ENCODE measurements at regions not wholly inside any gene's neighbourhood (a gene's known extent, or its start where the extent isn't known, plus 50 kb on each side); places are given as distances from the start of the nearest gene placed in this dataset.
"Not testable (repeated sequence)": the region's sequence is repeated elsewhere in the genome, so short reads cannot be mapped to it uniquely, and the experiment has no call there.

DNA sequence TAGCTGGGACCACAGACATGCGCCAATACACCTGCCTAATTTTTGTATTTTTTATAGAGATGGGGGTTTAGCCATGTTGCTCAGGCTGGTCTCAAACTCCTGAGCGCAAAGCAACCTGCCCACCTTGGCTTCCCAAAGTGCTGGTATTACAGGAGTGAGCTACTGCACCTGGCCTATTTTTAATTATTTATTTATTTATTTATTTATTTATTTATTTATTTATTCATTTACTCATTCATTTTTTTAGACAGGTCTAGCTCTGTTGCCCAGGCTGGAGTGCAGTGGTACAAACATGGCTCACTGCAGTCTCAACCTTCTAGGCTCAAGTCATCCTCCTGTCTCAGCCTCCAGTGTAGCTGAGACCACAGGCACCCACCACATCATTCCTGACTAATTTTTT is 434.3 kb downstream of the DOK5 start:
- Histone ChIP-seq H3K27me3 (no peaks in the 10 kb centered on the region), H3K9me3 (no peaks in the 10 kb centered on the region), H3K36me3 (no peaks in the 10 kb centered on the region), H3K27ac (no peak overlapping the region), H3K4me1 (no peaks in the 10 kb centered on the region), H3K4me3 (no peak overlapping the region)
- TF ChIP-seq POLR2A (IDR thresholded peaks at IDR 0.05) (no peak), POLR2AphosphoS5 (IDR thresholded peaks at IDR 0.05; ENCODE audit: insufficient read depth in 1 of 2, low read depth in 1 of 2) (no peak)
- TF ChIP-seq, protein P1, sequence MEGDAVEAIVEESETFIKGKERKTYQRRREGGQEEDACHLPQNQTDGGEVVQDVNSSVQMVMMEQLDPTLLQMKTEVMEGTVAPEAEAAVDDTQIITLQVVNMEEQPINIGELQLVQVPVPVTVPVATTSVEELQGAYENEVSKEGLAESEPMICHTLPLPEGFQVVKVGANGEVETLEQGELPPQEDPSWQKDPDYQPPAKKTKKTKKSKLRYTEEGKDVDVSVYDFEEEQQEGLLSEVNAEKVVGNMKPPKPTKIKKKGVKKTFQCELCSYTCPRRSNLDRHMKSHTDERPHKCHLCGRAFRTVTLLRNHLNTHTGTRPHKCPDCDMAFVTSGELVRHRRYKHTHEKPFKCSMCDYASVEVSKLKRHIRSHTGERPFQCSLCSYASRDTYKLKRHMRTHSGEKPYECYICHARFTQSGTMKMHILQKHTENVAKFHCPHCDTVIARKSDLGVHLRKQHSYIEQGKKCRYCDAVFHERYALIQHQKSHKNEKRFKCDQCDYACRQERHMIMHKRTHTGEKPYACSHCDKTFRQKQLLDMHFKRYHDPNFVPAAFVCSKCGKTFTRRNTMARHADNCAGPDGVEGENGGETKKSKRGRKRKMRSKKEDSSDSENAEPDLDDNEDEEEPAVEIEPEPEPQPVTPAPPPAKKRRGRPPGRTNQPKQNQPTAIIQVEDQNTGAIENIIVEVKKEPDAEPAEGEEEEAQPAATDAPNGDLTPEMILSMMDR (IDR thresholded peaks at IDR 0.05) = no peak
- intact Hi-C loops (cut with DNase I) = no loop called here
- DNase-seq (ENCODE audit: extremely low spot score in 2 of 2) = no peak

DNA sequence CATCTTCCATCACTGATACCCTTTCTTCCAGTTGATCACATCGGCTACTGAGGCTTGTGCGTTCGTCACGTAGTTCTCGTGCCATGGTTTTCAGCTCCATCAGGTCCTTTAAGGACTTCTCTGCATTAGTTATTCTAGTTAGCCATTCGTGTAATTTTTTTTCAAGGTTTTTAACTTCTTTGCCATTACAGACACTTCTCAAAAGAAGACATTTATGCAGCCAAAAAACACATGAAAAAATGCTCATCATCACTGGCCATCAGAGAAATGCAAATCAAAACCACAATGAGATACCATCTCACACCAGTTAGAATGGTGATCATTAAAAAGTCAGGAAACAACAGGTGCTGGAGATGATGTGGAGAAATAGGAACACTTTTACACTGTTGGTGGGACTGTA is 430.7 kb downstream of the DOK5 start:
- H3K9me3 ChIP-seq = not testable (repeated sequence)

DNA sequence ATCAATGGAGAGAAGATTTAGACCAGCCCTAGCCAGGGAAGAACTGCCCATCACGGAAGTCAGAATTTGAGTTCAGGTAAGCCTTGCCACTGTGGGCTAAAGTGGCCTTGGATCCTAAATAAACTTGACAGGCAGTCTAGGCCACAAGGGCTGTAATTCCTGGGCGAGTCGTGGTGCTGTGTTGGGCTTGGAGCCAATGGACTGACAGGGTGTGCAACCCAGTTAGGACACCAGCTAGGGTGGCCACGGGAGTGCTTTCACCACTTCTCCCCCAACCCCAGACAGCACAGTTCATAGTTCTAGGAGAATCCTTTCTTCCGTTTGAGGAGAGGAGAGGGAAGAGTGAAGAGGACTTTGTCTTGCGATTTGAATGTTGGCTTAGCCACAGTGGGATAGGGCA is 422.4 kb downstream of the DOK5 start:
- Histone ChIP-seq H3K27me3 (no peaks in the 10 kb centered on the region), H3K4me1 (no peaks in the 10 kb centered on the region), H3K36me3 (no peaks in the 10 kb centered on the region), H3K27ac (no peak overlapping the region), H3K9me3 (no peaks in the 10 kb centered on the region), H3K4me3 (no peak overlapping the region)
- intact Hi-C loops (cut with DNase I) = no loop called here
- DNase-seq (ENCODE audit: extremely low spot score in 2 of 2) = no peak
- TF ChIP-seq, protein P1 (IDR thresholded peaks at IDR 0.05) = no peak
- TF ChIP-seq POLR2A (IDR thresholded peaks at IDR 0.05) = no peak
- no peak for TF ChIP-seq POLR2AphosphoS5 (IDR thresholded peaks at IDR 0.05; ENCODE audit: insufficient read depth in 1 of 2, low read depth in 1 of 2)

More for the DNA sequence above, 430.7 kb downstream of the DOK5 start:
- intact Hi-C loops (cut with DNase I); DNase-seq (ENCODE audit: extremely low spot score in 2 of 2); H3K4me3 ChIP-seq; H3K4me1 ChIP-seq; H3K27ac ChIP-seq; H3K36me3 ChIP-seq; H3K27me3 ChIP-seq: not testable (repeated sequence)

DNA sequence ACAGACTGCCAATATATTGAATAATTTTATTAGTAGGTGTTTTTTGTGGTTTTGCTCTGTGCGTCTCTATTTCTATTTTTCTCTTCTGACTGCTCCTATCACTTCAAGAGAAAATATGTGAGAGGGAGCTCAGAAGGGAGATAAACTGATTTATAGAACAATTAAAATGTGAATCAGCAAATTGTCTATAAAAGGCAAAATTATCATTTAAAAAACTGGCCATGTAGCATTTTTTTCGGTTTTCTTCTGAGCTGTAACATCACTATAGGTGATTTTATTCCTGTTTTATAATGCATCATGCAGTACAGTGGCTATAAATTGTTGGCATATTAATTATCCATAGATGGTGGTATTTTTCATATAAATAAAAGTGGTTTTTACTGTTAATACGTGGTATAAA is 416.5 kb downstream of the DOK5 start:
- H3K27ac ChIP-seq = no peak overlapping the region
- TF ChIP-seq POLR2A (IDR thresholded peaks at IDR 0.05) (no peak), POLR2AphosphoS5 (IDR thresholded peaks at IDR 0.05; ENCODE audit: insufficient read depth in 1 of 2, low read depth in 1 of 2) (no peak)
- TF ChIP-seq, protein P1 (IDR thresholded peaks at IDR 0.05) = no peak
- H3K27me3 ChIP-seq = no peaks in the 10 kb centered on the region

DNA sequence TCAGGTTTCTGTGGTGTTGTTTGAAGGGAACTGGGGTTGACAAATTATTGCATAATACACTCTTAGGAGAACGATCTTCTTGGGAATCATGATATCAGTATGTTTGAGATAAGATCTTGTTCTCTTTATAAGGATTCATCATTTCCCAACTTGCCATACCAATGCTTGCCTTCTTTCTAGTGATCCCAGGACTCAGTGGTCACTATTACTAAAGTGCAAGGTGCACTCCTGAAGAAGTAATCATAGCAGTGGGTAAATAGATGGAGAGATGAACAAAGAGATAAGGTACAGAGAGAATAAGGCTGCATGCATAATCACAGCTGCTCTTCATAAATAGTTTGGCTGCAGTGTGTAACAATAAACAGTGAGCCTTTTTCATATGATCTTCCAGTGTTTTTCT is 404.0 kb downstream of the DOK5 start:
- no peaks in the 10 kb centered on the region for H3K4me1 ChIP-seq
- no peak overlapping the region for H3K27ac ChIP-seq
- no peaks in the 10 kb centered on the region for H3K36me3 ChIP-seq
- intact Hi-C loops (cut with DNase I) = no loop called here
- TF ChIP-seq POLR2A (IDR thresholded peaks at IDR 0.05) = no peak
- TF ChIP-seq, protein P1 (IDR thresholded peaks at IDR 0.05) = no peak
- no peak for TF ChIP-seq POLR2AphosphoS5 (IDR thresholded peaks at IDR 0.05; ENCODE audit: insufficient read depth in 1 of 2, low read depth in 1 of 2)
- H3K4me3 ChIP-seq = no peak overlapping the region
- H3K27me3 ChIP-seq = no peaks in the 10 kb centered on the region
- H3K9me3 ChIP-seq = no peaks in the 10 kb centered on the region
- no peak for DNase-seq (ENCODE audit: extremely low spot score in 2 of 2)

More for the DNA sequence above, 416.5 kb downstream of the DOK5 start:
- no peaks in the 10 kb centered on the region for H3K36me3 ChIP-seq
- no peak for DNase-seq (ENCODE audit: extremely low spot score in 2 of 2)
- H3K9me3 ChIP-seq = no peaks in the 10 kb centered on the region
- intact Hi-C loops (cut with DNase I) = no loop called here
- H3K4me3 ChIP-seq = no peak overlapping the region
- no peaks in the 10 kb centered on the region for H3K4me1 ChIP-seq

DNA sequence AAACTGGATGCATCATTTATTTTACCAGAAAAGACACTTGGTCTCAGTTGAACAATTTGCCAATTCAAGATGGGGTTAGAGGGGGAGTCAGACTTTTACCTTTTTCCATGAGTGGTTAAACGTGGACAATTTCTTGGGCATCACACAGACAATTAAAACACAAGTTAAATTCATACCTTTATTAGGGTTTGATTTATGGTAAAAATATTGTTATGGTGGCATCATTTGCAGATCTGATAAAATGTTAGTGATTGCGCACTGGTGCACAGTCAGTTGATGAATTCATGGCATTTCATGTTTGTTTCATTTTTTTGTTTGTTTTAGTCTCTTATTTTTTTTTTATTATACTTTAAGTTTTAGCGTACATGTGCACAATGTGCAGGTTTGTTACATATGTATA is 399.9 kb downstream of the DOK5 start:
- Histone ChIP-seq H3K4me3 (no peak overlapping the region), H3K9me3 (no peaks in the 10 kb centered on the region), H3K27ac (no peak overlapping the region), H3K36me3 (no peaks in the 10 kb centered on the region), H3K4me1 (no peaks in the 10 kb centered on the region), H3K27me3 (no peaks in the 10 kb centered on the region)
- no peak for DNase-seq (ENCODE audit: extremely low spot score in 2 of 2)
- TF ChIP-seq POLR2AphosphoS5 (IDR thresholded peaks at IDR 0.05; ENCODE audit: insufficient read depth in 1 of 2, low read depth in 1 of 2) = no peak
- TF ChIP-seq, protein P1 (IDR thresholded peaks at IDR 0.05) = no peak
- TF ChIP-seq POLR2A (IDR thresholded peaks at IDR 0.05) = no peak
- intact Hi-C loops (cut with DNase I) = no loop called here

Data from vagina (tissue), 2 donors.